Heart right ventricle (tissue), 16 donors: ENCODE measurements at regions not wholly inside any gene's neighbourhood (a gene's known extent, or its start where the extent isn't known, plus 50 kb on each side); places are given as distances from the start of the nearest gene placed in this dataset.
"Not testable (repeated sequence)": the region's sequence is repeated elsewhere in the genome, so short reads cannot be mapped to it uniquely, and the experiment has no call there.

Source experiments
- ATAC-seq, 8 donors: fragments of 200-7000 bp; cut with Tn5 transposase; one replicate each; pipeline ENCODE4 v1.9.1; 2020; ENCODE audit warnings: mild to moderate bottlenecking in 8 of 8, moderate library complexity in 8 of 8, moderate number of reproducible peaks in 1 of 8
- DNase-seq, 2 donors: peaks; one replicate each; pipeline ENCODE4 v3.0.0-alpha.2; 2020
- H3K27ac ChIP-seq, 10 donors: fragments of 200-600 bp; sonication (generic) in 2 of 10; one replicate each; pipeline versions ENCODE4 v1.5.0 to v1.8.0; 2020 to 2022; ENCODE audit warnings: mild to moderate bottlenecking in 3 of 10
- H3K27me3 ChIP-seq, 7 donors: fragments of 200-600 bp; one replicate each; pipeline ENCODE4 v1.8.0; 2021 to 2022; ENCODE audit warnings: mild to moderate bottlenecking in 2 of 7
- H3K36me3 ChIP-seq, 9 donors: fragments of 200-600 bp; sonication (generic) in 1 of 9; one replicate each; pipeline versions ENCODE4 v1.5.0 to v1.8.0; 2020 to 2022; ENCODE audit warnings: mild to moderate bottlenecking in 2 of 9
- H3K4me1 ChIP-seq, 9 donors: fragments of 200-600 bp; sonication (generic) in 1 of 9; one replicate each; pipeline versions ENCODE4 v1.5.0 to v1.8.0; 2020 to 2022; ENCODE audit warnings: mild to moderate bottlenecking in 4 of 9
- H3K4me3 ChIP-seq, 10 donors: fragments of 200-600 bp; sonication (generic) in 2 of 10; one replicate each; pipeline versions ENCODE4 v1.5.0 to v1.8.0; 2020 to 2022; ENCODE audit warnings: mild to moderate bottlenecking in 7 of 10, moderate library complexity in 2 of 10
- H3K9me3 ChIP-seq, 11 donors: fragments of 200-600 bp in 10 of 11; sonication (generic) in 2 of 11; one replicate each; pipeline versions ENCODE4 v1.5.0 to v1.8.0; 2013 to 2022; ENCODE audit warnings: mild to moderate bottlenecking in 2 of 11, control low read depth in 1 of 11, moderate library complexity in 1 of 11
- WGBS, 2 donors: extraction: QIAGEN DNeasy Blood & Tissue Kit; methylation state at CpG; one replicate each; pipeline ENCODE4 v1.1.7; 2013; ENCODE audit warnings: inconsistent platforms in 1 of 2; 5-methylcytosine and 5-hydroxymethylcytosine counted together
- intact Hi-C, 10 donors: fragments of 100-400 bp; cut with DNase I; formaldehyde crosslinking; loops; one replicate each; pipeline versions ENCODE4 v1.11.1 to v1.14.2; 2022
- TF ChIP-seq, protein P1 (sequence below), 9 donors: fragments of 200-600 bp; sonication (generic) in 2 of 9; IDR thresholded peaks; one replicate each; pipeline versions ENCODE4 v1.5.0 to v1.8.0; 2021 to 2022; ENCODE audit warnings: antibody characterized with exemption in 9 of 9, mild to moderate bottlenecking in 5 of 9, moderate library complexity in 1 of 9
- donor health status: Arrhythmogenic right ventricular cardiomyopathy.
- donor health status: ischemic (EF 13 %, LVEDD 7.1; RV severe dilation, severe dysfunction).
- donor health status: healthy with polysubstance abuse.
- donor health status: DM: no; HTN: yes; CAD: no.
- donor health status: DM: no; HTN: no; CAD: no.
- donor health status: ischemic (EF 25% LVEDD 6.9; RV normal size, moderate dysfunction).
- donor health status: ischemic (EF 25% LVEDD 5.7; RV mildly dilated, moderate dysfunction).
- donor health status: healthy.
- donor health status: DM: yes; HTN: yes; CAD: no.
- donor health status: Ischemic cardiomyopathy.
- donor health status: ischemic (EF 35%, LVEDD 5.7; RV mildly dilated, moderate dysfunction).
- donor health status: nonischemic (EF 11% LVEDD 7.7; RV severe dilation, severe dysfunction).
- donor health status: DM: yes; HTN: yes; CAD: no.
- donor health status: PGD.
- donor health status: ischemic (EF 29% LVEDD 5.4; RV normal size, mild dysfunction).
- donor health status: nonischemic (EF 23%, LVEDD 6.1; RV moderate dilation, normal function).

DNA sequence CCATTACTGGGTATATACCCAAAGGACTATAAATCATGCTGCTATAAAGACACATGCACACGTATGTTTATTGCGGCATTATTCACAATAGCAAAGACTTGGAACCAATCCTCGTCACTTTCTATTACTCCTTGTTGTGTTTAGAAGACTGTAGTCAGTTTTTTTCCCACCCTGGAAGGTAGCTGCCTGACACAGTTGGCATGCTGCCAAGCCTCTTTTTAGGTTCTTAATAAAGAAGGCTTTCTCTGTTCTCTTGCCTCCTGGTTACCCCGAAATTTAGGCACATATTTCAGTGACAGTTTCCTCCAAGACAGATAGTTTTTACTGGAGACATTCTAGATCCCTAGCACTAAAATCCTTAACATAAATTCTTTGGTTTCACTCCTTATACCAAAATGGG lies 205.4 kb upstream of the PCSK5 start:
- intact Hi-C loops = no loop called here
- ATAC-seq (no peak), DNase-seq (no peak)
- Histone ChIP-seq H3K9me3 (peaks cover 0 to 3% (median 0%) of the 10 kb centered on the region in 11 donors), H3K27me3 (no peaks in the 10 kb centered on the region), H3K36me3 (no peaks in the 10 kb centered on the region), H3K4me1 (peaks cover 0 to 18% (median 0%) of the 10 kb centered on the region in 9 donors), H3K4me3 (no peak overlapping the region), H3K27ac (no peak overlapping the region)
- TF ChIP-seq, protein P1, sequence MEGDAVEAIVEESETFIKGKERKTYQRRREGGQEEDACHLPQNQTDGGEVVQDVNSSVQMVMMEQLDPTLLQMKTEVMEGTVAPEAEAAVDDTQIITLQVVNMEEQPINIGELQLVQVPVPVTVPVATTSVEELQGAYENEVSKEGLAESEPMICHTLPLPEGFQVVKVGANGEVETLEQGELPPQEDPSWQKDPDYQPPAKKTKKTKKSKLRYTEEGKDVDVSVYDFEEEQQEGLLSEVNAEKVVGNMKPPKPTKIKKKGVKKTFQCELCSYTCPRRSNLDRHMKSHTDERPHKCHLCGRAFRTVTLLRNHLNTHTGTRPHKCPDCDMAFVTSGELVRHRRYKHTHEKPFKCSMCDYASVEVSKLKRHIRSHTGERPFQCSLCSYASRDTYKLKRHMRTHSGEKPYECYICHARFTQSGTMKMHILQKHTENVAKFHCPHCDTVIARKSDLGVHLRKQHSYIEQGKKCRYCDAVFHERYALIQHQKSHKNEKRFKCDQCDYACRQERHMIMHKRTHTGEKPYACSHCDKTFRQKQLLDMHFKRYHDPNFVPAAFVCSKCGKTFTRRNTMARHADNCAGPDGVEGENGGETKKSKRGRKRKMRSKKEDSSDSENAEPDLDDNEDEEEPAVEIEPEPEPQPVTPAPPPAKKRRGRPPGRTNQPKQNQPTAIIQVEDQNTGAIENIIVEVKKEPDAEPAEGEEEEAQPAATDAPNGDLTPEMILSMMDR (IDR thresholded peaks at IDR 0.05) = no peak
- 75 to 80% methylated on average over 4 of the region's 4 CpGs for WGBS, 2 donors

DNA sequence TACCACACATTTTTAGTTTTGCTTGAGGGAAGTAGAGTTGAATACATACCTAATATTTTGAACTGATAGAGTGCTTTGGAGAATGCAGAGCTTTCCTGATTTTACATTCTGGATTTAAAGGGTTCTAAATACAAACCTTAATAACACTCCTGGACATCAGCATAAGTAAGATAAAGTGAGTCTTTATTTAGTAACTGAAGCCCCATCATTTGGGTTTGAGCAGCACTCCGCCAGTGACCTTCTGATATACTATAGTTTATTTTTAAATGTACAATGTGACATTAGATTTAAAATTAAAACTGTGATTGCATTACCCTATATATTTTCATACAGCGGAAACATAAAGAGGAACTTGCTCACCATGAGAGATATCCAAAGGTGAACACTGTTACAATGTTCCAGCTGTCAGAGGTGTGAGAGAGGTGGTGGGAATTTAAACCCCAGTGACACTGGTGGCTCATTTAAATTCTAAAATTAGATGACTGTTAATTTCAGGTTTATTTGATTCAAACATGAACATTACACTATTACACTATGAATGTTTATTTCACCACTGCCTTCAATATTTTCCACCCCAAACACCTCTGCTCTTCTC lies 203.0 kb upstream of the PCSK5 start:
- Histone ChIP-seq H3K27ac (peak overlapping the region in 1 of 10 donors; percentile 13), H3K9me3 (peaks cover 0 to 3% (median 0%) of the 10 kb centered on the region in 11 donors), H3K4me1 (peaks cover 0 to 18% (median 0%) of the 10 kb centered on the region in 9 donors), H3K36me3 (no peaks in the 10 kb centered on the region), H3K4me3 (no peak overlapping the region), H3K27me3 (no peaks in the 10 kb centered on the region)
- TF ChIP-seq, protein P1 (IDR thresholded peaks at IDR 0.05) = no peak
- DNase-seq = no peak
- peak in 3 of 8 donors; percentile 44 to 57 (median 51) for ATAC-seq
- intact Hi-C loops = loop anchor here in 1 of 10 donors (1.0 kb wide), 1 partner anchor 45 kb away; no protein-coding TSS in a partner anchor
- WGBS, 2 donors = 49 to 54% methylated on average over 2 of the region's 2 CpGs

GRCh38 chr9:75690551-75690950 lies 199.9 kb upstream of the PCSK5 start:
- ATAC-seq, H3K27me3 ChIP-seq, DNase-seq, H3K27ac ChIP-seq, H3K36me3 ChIP-seq, H3K4me3 ChIP-seq, H3K9me3 ChIP-seq, intact Hi-C loops: not testable (repeated sequence)
- peaks cover 0 to 18% (median 0%) of the 10 kb centered on the region in 9 donors for H3K4me1 ChIP-seq

GRCh38 chr9:75691408-75691807 lies 199.1 kb upstream of the PCSK5 start:
- DNase-seq (no peak), ATAC-seq (no peak)
- TF ChIP-seq, protein P1 (IDR thresholded peaks at IDR 0.05) = no peak
- intact Hi-C loops = no loop called here
- Histone ChIP-seq H3K27ac (no peak overlapping the region), H3K27me3 (no peaks in the 10 kb centered on the region), H3K4me1 (peaks cover 0 to 18% (median 0%) of the 10 kb centered on the region in 9 donors), H3K4me3 (no peak overlapping the region), H3K9me3 (no peaks in the 10 kb centered on the region), H3K36me3 (no peaks in the 10 kb centered on the region)
- WGBS, 2 donors = 88 to 90% methylated on average over 1 of the region's 1 CpG

- TF ChIP-seq, protein P1 (IDR thresholded peaks at IDR 0.05) = no peak
- no peak overlapping the region for H3K27ac ChIP-seq
- peaks cover 0 to 11% (median 0%) of the 10 kb centered on the region in 9 donors for H3K4me1 ChIP-seq
- ATAC-seq (no peak), DNase-seq (no peak)
- H3K36me3 ChIP-seq = no peaks in the 10 kb centered on the region
- intact Hi-C loops = no loop called here
- H3K9me3 ChIP-seq = no peaks in the 10 kb centered on the region
- 70 to 89% methylated on average over 3 of the region's 3 CpGs for WGBS, 2 donors
- no peaks in the 10 kb centered on the region for H3K27me3 ChIP-seq
- no peak overlapping the region for H3K4me3 ChIP-seq
Measured at GRCh38 chr9:75692309-75692708, 198.2 kb upstream of the PCSK5 start.
